ENCODE measurements at regions not wholly inside any gene's neighbourhood (a gene's known extent, or its start where the extent isn't known, plus 50 kb on each side); places are given as distances from the start of the nearest gene placed in this dataset.

DNA sequence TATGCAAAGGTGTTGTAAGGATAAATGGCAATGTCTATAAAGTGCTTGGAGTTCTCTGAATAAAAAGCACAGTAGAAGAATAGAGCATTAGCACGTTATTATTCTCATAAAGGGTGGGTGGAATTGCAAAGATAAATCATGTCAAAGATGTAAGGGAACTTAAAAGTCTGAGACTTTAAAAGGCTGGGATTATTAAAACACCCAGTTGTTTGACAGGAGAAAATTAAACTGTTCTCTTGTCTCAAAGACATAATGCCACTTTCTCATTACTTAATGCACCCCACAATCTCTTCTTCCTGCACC is 70.4 kb upstream of the PDE10A start:
- DNase-seq (ENCODE audit: insufficient read length, low spot score, missing footprints) = no peak
- Histone ChIP-seq H3K36me3 (ENCODE audit: insufficient read depth, low read length) (no peaks in the 10 kb centered on the region), H2AFZ (ENCODE audit: low read length) (no peak overlapping the region), H4K20me1 (ENCODE audit: insufficient read depth, low read length) (no peaks in the 10 kb centered on the region), H3K27me3 (ENCODE audit: insufficient read depth, low read length) (peaks cover 9% of the 10 kb centered on the region), H3K9me3 (ENCODE audit: low read depth, low read length) (no peaks in the 10 kb centered on the region), H3K4me1 (ENCODE audit: insufficient read depth, low read length) (no peaks in the 10 kb centered on the region), H3K27ac (ENCODE audit: low read depth, low read length) (no peak overlapping the region), H3K79me2 (ENCODE audit: insufficient read depth, low read length) (no peaks in the 10 kb centered on the region), H3K4me2 (ENCODE audit: insufficient read depth, low read length) (no peak overlapping the region), H3K4me3 (ENCODE audit: insufficient read depth, low read length) (no peak overlapping the region)
- TF ChIP-seq, protein P1, sequence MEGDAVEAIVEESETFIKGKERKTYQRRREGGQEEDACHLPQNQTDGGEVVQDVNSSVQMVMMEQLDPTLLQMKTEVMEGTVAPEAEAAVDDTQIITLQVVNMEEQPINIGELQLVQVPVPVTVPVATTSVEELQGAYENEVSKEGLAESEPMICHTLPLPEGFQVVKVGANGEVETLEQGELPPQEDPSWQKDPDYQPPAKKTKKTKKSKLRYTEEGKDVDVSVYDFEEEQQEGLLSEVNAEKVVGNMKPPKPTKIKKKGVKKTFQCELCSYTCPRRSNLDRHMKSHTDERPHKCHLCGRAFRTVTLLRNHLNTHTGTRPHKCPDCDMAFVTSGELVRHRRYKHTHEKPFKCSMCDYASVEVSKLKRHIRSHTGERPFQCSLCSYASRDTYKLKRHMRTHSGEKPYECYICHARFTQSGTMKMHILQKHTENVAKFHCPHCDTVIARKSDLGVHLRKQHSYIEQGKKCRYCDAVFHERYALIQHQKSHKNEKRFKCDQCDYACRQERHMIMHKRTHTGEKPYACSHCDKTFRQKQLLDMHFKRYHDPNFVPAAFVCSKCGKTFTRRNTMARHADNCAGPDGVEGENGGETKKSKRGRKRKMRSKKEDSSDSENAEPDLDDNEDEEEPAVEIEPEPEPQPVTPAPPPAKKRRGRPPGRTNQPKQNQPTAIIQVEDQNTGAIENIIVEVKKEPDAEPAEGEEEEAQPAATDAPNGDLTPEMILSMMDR (IDR thresholded peaks at IDR 0.05; ENCODE audit: extremely low read depth, low read depth, low read length) = no peak

- Histone ChIP-seq H3K27ac (ENCODE audit: low read depth, low read length) (no peak overlapping the region), H3K36me3 (ENCODE audit: insufficient read depth, low read length) (no peaks in the 10 kb centered on the region), H3K4me1 (ENCODE audit: insufficient read depth, low read length) (no peaks in the 10 kb centered on the region), H4K20me1 (ENCODE audit: insufficient read depth, low read length) (no peaks in the 10 kb centered on the region), H3K4me3 (ENCODE audit: insufficient read depth, low read length) (no peak overlapping the region), H3K27me3 (ENCODE audit: insufficient read depth, low read length) (peaks cover 9% of the 10 kb centered on the region), H3K79me2 (ENCODE audit: insufficient read depth, low read length) (no peaks in the 10 kb centered on the region), H3K9me3 (ENCODE audit: low read depth, low read length) (no peaks in the 10 kb centered on the region), H3K4me2 (ENCODE audit: insufficient read depth, low read length) (no peak overlapping the region), H2AFZ (ENCODE audit: low read length) (no peak overlapping the region)
- DNase-seq (ENCODE audit: insufficient read length, low spot score, missing footprints) = no peak
- TF ChIP-seq, protein P1 (IDR thresholded peaks at IDR 0.05; ENCODE audit: extremely low read depth, low read depth, low read length) = no peak
These were observed 69.9 kb upstream of the PDE10A start for GRCh38 chr6:165732696-165733488.

DNA sequence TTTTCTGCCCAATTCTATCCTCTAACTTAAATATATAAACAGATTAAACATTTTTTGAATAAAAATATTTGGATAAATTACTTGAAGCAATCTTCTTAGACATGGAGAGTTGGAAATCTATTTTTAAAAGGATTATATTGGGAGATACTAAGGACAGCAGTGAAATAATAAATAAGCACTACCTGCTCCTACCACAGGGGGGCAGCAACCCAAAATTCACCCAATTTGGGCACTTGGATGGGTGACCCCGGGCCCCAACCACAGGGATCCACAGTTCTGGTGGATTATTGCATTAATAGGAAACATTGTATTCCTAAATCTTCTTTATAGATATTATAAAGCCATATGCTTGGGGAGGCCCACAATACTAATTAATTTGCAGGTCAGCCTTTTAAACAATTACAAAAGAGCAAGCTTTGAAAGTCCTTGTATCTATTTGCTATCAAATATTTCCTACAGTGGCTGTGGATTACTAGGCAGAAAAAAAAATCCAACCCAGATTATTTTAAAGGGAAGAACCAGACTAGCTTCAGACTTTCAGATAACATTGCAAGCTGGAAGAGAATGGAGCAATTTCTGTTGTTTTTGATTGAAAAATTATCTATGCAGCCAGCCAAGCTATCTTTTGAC is 66.4 kb upstream of the PDE10A start:
- H2AFZ ChIP-seq (ENCODE audit: low read length) = no peak overlapping the region
- H3K4me2 ChIP-seq (ENCODE audit: insufficient read depth, low read length) = no peak overlapping the region
- H3K4me1 ChIP-seq (ENCODE audit: insufficient read depth, low read length) = peaks cover 11% of the 10 kb centered on the region
- no peaks in the 10 kb centered on the region for H3K79me2 ChIP-seq (ENCODE audit: insufficient read depth, low read length)
- H3K27ac ChIP-seq (ENCODE audit: low read depth, low read length) = no peak overlapping the region
- H3K27me3 ChIP-seq (ENCODE audit: insufficient read depth, low read length) = peaks cover 9% of the 10 kb centered on the region
- H4K20me1 ChIP-seq (ENCODE audit: insufficient read depth, low read length) = no peaks in the 10 kb centered on the region
- TF ChIP-seq, protein P1 (IDR thresholded peaks at IDR 0.05; ENCODE audit: extremely low read depth, low read depth, low read length) = peak; percentile 78
- H3K4me3 ChIP-seq (ENCODE audit: insufficient read depth, low read length) = no peak overlapping the region
- DNase-seq (ENCODE audit: insufficient read length, low spot score, missing footprints) = peak; percentile 82
- no peaks in the 10 kb centered on the region for H3K9me3 ChIP-seq (ENCODE audit: low read depth, low read length)
- no peaks in the 10 kb centered on the region for H3K36me3 ChIP-seq (ENCODE audit: insufficient read depth, low read length)

- DNase-seq (ENCODE audit: insufficient read length, low spot score, missing footprints) = no peak
- H3K4me3 ChIP-seq (ENCODE audit: insufficient read depth, low read length) = no peak overlapping the region
- H3K27ac ChIP-seq (ENCODE audit: low read depth, low read length) = no peak overlapping the region
- TF ChIP-seq, protein P1 (IDR thresholded peaks at IDR 0.05; ENCODE audit: extremely low read depth, low read depth, low read length) = no peak
- H2AFZ ChIP-seq (ENCODE audit: low read length) = no peak overlapping the region
- no peaks in the 10 kb centered on the region for H3K36me3 ChIP-seq (ENCODE audit: insufficient read depth, low read length)
- H3K4me2 ChIP-seq (ENCODE audit: insufficient read depth, low read length) = no peak overlapping the region
- H3K27me3 ChIP-seq (ENCODE audit: insufficient read depth, low read length) = peaks cover 7% of the 10 kb centered on the region
- peaks cover 11% of the 10 kb centered on the region for H3K4me1 ChIP-seq (ENCODE audit: insufficient read depth, low read length)
- H4K20me1 ChIP-seq (ENCODE audit: insufficient read depth, low read length) = no peaks in the 10 kb centered on the region
- H3K79me2 ChIP-seq (ENCODE audit: insufficient read depth, low read length) = no peaks in the 10 kb centered on the region
- no peaks in the 10 kb centered on the region for H3K9me3 ChIP-seq (ENCODE audit: low read depth, low read length)
These were observed 65.2 kb upstream of the PDE10A start for GRCh38 chr6:165728216-165728615.

Data from osteoblast (primary cell).